GM13977 (cell line): ENCODE measurements at regions not wholly inside any gene's neighbourhood (a gene's known extent, or its start where the extent isn't known, plus 50 kb on each side); places are given as distances from the start of the nearest gene placed in this dataset.

ENCODE experiments used
- DNase-seq: peaks from one replicate; pipeline ENCODE4 v3.0.0; 2012; ENCODE audit warnings: low spot score
- in situ Hi-C: fragments of 300-500 bp; cut with MboI; formaldehyde crosslinking; loops from one replicate; pipeline ENCODE4 v1.12.0; 2022; ENCODE audit warnings: low sequenced_read_pairs, low pct_unique_long_range_greater_than_20kb, mixed read lengths, inconsistent platforms; ENCODE audit not compliant: unreplicated experiment
- TF ChIP-seq, protein P1 (sequence below): IDR thresholded peaks from 2 replicates; pipeline ENCODE4 v1.5.1; 2012; ENCODE audit warnings: mild to moderate bottlenecking, control low read depth; ENCODE audit not compliant: insufficient read depth; ENCODE audit errors: extremely low read depth, missing control alignments

DNA sequence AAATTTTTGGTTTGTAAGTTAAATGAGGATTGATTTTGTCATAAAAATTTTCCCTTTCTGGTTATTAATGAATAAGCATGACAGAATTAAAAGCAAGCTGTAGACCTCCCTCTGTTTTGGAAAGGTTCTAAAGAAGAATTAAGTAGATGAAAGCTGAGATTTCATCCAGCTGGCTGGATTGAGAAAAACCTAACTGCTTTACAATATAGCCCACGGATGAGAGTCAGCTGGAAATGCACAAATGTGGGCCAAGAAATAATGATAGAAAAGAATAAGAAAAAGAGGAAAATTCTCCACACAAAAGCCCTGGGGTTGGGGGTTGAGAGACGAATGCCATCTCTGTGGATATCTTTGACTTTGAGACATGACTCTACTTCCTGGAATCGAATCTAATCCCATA is 631.6 kb downstream of the HDGFL1 start:
- in situ Hi-C loops = no loop called here
- no peak for DNase-seq

GRCh38 chr6:23202207-23202606 is 632.8 kb downstream of the HDGFL1 start:
- DNase-seq = no peak
- TF ChIP-seq, protein P1, sequence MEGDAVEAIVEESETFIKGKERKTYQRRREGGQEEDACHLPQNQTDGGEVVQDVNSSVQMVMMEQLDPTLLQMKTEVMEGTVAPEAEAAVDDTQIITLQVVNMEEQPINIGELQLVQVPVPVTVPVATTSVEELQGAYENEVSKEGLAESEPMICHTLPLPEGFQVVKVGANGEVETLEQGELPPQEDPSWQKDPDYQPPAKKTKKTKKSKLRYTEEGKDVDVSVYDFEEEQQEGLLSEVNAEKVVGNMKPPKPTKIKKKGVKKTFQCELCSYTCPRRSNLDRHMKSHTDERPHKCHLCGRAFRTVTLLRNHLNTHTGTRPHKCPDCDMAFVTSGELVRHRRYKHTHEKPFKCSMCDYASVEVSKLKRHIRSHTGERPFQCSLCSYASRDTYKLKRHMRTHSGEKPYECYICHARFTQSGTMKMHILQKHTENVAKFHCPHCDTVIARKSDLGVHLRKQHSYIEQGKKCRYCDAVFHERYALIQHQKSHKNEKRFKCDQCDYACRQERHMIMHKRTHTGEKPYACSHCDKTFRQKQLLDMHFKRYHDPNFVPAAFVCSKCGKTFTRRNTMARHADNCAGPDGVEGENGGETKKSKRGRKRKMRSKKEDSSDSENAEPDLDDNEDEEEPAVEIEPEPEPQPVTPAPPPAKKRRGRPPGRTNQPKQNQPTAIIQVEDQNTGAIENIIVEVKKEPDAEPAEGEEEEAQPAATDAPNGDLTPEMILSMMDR = no peak
- in situ Hi-C loops = no loop called here

More for the DNA sequence above, 631.6 kb downstream of the HDGFL1 start:
- TF ChIP-seq, protein P1 = no peak

DNA sequence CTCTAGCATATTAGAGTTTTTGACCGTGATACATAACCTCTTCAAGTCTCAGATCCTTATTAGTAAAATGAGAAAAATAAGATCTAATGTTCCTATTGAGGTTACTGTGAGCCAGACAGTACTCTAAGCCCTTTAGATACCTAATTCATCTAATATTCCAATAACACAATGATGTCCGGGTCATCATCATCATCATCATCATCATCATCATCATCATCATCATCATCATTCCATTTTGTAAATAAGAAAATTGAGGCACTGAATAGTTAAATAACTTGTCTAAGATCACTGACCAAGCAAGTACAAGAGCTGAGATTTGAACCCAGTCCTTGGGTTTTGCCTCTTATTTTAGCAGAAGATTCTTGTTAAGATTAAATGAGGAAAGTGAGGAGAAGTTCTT is 643.0 kb downstream of the HDGFL1 start:
- in situ Hi-C loops = no loop called here
- no peak for DNase-seq
- TF ChIP-seq, protein P1 = no peak

DNA sequence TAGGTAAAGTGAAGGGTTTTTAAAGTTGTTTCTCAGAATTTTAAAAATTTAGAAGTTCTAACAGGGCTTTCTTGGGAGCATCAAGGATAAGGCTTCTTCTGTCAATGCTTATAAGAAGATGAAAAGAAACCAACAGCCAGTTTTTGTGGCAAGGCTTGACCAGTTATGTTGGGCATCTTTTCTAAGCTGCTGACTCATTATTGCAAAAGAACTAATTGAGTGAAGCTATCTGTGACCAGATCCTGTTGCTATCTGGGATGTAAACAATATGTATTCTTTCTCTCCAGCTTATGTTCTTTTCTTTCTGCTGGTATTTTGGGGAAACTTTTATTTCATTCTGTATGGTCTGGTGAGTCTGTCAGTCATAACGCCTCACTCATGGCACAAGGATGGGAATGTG is 643.8 kb downstream of the HDGFL1 start:
- in situ Hi-C loops = no loop called here
- DNase-seq = no peak
- TF ChIP-seq, protein P1 = no peak

DNA sequence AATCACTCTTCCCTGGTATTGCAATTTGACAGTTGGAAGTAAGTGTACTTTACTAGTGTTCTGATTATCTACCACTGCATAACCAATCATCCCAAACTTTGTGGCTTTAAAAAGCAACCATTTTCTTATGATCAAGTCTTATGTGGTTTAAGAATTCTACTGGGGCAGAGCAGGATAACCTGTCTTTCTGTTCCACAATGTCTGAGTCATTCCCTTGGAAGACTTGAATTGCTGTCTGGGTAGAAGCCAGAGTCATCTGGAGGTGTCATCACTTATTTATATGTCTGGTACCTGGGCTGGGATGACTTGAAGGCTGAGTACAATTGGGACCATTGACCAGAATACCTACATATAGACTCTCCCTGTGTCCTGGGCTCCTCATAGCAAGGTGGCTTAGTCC is 644.3 kb downstream of the HDGFL1 start:
- in situ Hi-C loops = no loop called here
- TF ChIP-seq, protein P1 = no peak

GRCh38 chr6:23218751-23219150 is 649.4 kb downstream of the HDGFL1 start:
- in situ Hi-C loops = no loop called here

More for the DNA sequence above, 644.3 kb downstream of the HDGFL1 start:
- DNase-seq = no peak

GRCh38 chr6:23222724-23223123 is 653.4 kb downstream of the HDGFL1 start:
- in situ Hi-C loops = no loop called here
- no peak for DNase-seq

More at GRCh38 chr6:23218751-23219150, 649.4 kb downstream of the HDGFL1 start:
- DNase-seq = no peak
- TF ChIP-seq, protein P1 = no peak

More at GRCh38 chr6:23222724-23223123, 653.4 kb downstream of the HDGFL1 start:
- TF ChIP-seq, protein P1 = no peak
